HS-5 (cell line): ENCODE measurements at regions not wholly inside any gene's neighbourhood (a gene's known extent, or its start where the extent isn't known, plus 50 kb on each side); places are given as distances from the start of the nearest gene placed in this dataset.
"Not testable (repeated sequence)": the region's sequence is repeated elsewhere in the genome, so short reads cannot be mapped to it uniquely, and the experiment has no call there.

Source experiments
- DNase-seq: peaks from one replicate; pipeline ENCODE4 v3.0.0-alpha.2; 2012; ENCODE audit warnings: low read depth

DNA sequence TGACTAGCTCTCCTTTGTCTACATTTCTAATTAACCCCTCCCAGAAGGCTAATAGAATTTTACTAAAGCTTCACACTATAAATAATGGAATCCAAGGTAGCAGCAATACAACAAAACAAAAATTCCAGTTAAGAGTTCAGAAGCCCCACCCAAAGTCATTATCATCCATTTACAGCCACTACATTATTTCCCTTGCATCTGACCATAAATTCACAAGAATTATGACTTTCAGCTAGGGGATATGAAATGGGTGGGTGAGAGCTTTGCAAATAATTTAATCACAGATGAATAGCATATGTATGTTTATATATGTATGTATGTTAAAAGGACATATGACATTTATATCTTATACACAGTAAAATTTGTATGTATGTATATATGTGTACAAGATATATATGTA, 65.3 kb upstream of the PTGDR start:
- no peak for DNase-seq

DNA sequence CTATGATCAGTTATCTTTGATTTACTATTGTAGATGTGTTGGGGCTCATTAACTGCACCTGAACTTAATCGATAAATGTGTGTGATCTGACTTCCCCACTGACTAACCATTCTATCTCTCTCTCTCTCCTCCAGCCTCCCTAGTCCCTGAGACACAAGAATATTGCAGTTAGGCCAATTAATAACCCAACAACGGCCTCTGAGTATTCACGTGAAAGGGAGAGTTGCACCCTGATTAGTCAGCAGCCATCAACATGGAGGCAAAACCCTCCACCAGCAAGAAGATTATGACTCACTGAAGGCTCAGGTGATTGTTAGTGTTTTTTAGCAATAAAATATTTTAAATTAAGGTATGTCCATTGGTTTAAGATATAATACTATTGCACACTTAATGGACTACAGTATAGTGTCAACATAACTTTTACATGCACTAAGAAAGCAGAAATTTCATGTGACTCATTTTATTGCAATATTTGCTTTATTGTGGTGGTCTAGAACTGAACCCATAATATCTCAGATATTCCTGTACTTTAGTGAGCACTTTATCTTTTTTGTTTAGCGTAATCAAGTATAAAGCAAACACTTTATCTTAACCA, 77.1 kb upstream of the PTGDR start:
- no peak for DNase-seq

DNA sequence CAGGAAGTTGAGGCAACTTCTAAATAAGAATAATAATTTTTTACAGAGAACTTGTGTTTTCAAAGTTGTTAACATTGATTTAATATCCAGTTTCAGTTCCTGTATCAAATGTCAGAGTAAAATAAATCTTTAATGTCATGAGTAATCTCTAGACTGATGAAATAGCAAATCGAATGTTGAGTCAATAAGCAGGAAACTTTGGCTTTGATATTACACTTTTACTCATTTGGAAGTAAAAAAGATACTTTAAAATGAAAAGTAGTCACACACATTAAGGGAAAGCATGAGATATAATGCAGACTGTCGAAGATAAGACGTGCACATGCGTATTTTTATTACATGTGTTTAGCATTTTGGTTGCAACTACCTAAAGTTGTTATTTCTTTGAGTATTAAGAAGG, 78.2 kb upstream of the PTGDR start:
- no peak for DNase-seq

DNA sequence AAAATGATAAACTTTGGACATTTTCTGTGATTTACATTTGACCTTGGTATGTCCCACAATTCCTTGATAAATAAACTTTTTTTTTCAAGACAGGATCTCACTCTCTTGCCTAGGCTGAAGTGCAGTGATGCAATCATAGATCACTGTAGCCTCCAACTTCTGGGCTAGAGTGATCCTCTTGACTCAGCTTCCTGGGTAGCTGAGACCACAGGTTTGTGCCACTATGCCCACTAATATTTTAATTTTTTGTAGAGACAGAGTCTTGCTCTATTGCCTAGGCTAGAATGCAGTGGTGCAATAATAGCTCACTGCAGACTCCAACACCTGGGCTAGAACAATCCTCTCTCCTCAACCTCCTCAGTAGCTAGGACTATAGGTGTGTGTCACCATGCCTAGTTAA, 79.1 kb upstream of the PTGDR start:
- no peak for DNase-seq

DNA sequence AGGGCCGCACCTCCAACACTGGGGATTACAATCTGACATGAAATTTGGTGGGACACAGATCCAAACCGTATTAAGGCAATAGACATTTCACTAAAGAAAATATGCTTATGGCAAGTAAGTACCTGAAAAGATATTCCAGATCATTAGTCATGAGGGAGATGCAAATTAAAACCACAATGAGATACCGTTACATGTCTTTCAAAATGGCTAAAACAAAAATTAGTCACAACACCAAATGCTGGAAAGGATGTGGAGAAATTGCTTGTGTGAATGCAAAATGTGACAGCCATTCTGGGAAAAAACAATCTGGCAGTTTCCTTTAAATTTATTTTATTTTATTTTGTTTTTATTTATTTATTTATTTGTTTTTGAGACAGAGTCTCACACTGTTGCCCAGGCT, 82.3 kb upstream of the PTGDR start:
- DNase-seq = no peak

DNA sequence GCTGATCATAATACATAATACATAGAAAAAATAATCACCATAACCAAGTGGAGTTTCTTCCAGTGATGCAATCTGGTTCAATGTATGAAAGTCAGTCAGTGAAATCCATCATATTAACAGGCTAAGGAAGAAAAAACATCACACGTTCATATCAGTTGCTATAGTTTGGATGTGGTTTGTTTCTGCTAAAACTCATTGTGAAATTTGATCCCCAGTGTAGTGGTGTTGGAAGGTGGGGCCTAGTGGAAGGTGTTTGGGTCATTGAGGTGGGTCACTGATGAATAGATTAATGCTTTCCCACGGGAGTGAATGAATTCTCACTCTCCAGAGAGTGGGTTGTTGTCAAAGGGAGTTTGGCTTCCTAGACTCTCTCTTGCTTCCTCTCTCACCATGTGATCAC, 84.6 kb upstream of the PTGDR start:
- no peak for DNase-seq

DNA sequence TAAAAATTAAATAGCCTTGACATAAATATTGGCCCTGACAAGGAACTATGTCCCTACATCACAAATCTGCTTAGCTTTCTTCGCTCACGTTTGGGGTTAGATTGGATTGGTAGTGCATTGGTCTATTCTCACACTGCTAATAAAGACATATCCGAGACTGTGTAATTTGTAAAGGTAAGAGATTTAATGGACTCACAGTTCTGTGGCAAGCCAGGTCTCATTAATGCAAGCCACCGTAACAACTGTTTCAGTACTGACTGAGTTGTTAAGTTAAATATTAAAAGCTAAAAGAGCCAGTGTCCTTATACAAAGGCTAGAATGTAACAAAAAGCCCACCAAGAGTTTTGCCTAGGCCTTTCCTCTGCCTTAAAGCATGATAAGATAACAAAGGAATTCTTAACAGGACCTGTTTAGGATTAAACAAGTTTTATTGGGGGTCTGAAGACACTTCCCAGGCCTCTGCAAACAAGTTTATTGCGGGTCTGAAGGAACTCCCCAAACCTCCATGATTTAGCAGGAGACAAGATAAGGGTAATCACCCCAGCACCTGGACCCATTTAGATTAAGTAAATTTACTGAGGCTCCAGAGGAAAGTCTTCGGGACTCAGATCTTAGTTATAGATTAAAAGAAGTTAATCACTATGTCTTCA, 88.2 kb upstream of the PTGDR start:
- no peak for DNase-seq

DNA sequence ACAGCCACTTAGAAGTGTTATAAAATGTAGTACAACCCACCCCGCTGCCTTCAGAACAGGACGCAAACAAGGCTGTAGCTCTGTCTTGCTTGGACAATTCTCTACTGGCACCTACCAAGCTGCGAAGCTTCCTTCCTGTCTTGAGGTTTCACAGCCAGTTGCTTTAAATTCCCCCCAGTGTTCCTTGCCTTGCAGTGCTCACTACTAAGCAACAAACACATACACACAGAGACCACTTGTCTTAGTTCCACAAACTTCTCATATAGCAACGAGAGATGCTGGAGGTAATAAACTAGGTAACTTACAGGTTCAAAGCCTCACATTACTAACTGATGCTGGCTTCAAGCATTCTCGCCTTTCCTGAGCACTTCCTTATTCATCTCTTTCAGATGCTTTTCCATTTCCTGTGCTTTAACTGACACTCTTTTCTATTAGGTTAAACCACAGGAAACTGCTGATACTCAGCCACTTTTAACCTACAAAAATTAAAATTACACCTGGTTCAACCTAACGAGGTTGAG, 91.5 kb upstream of the PTGDR start:
- no peak for DNase-seq

DNA sequence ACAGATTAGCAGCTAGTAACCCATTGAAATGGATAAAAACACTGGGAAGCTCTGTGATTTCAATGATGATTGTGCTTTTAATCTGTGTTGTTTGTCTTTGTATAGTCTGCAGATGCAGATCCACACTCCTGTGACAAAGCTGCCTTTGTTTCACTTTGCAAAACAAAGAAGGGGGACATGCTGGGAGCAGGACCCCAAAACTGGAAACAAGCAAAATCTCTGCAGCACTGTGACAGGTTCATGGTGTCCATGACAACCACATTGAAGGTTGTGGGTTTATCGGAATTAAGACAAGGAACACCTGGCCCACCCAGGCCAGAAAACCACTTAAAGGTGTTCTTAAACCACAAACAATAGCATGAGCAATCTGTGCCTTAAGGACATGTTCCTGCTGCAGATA, 95.6 kb upstream of the PTGDR start:
- not testable (repeated sequence) for DNase-seq

DNA sequence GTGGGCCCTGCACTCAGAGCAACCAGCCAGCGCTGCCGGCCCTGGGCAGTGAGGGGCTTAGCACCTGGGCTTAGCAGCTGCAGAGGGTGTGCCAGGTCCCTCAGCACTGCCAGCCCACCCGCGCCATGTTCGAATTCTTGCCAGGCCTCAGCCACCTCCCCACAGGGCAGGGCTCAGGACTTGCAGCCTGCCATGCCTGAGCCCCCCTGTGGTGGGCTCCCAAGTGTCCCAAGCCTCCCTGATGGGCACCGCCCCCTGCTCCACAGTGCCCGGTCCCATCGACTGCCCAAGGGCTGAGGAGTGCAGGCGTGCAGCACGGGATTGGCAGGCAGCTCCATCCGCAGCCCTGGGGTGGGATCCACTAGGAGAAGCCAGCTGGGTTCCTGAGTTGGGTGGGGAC, 98.0 kb upstream of the NID2 start:
- DNase-seq = no peak

DNA sequence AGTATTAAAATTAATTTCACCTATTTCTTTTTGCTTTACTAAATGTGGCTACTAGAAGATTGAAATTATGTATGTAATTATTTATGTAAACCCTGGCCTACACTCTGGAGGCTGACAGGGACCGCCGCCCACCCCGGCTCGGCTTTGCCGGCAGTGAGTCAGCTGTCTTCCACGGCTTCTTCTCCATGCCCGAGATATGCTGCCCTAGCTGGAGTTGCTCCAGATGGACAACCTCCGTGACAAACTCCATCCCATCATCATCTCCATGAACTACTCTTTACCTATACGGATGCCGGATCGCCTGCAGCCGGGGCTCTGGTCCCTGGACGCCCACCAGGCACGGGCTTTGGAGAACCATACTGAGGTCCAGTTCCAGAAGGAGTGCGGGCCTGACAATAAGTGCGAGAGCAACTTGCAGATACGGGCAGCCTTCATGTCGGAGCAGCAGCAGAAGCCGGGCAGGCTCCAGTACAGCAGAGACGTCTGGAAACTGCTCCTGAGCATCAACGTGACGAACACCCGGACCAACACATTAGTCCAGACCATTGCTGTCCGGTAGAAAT, 86.9 kb upstream of the NID2 start:
- no peak for DNase-seq

DNA sequence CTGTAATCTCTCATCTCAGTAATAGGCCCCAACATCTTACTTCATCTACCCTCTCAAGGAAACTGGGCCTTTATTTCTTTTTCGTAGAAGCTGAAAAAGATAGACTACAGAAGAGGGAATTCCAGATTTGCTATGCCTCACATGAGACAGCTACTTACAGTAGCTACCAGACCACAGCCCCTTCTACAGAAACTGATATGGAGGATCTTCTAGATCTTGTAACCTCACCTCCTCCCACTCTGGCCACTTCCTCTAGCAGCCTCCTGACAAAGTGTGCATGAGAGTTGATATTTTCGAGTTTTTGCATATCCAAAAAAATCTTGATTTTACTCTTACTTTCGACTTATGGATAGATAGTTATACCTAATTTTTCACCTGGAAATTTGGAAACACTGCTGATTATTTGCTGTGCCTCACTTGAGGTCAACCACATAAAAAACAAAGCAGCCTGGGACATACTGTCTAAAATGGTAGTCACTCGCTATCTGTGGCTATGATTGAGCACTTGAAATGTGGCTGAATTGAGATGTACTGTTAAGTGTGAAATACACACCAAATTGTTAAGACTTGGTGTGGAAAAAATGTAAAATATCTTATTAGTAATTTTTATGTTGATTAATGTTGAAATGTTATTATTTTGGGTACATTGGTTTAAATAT, 86.3 kb upstream of the NID2 start:
- DNase-seq = no peak

DNA sequence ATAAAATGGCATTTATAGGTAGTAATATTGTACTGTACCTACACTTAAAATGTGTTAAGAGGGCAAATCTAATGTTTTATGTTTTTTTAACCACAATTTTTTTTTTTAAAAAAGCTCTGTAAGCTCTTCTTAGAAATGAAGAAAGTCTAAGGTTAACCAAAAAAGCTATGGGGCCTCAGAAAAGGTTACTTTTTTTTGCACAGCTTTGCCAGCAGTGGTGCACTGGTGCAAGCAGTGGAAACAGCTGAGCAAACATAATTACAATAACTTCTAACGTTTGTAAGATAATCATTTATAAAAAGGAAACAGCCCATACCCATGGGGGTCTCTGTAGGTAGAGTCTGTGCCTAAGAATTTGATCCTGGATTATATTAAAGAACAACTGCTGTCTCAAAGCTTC, 85.1 kb upstream of the NID2 start:
- DNase-seq = no peak

DNA sequence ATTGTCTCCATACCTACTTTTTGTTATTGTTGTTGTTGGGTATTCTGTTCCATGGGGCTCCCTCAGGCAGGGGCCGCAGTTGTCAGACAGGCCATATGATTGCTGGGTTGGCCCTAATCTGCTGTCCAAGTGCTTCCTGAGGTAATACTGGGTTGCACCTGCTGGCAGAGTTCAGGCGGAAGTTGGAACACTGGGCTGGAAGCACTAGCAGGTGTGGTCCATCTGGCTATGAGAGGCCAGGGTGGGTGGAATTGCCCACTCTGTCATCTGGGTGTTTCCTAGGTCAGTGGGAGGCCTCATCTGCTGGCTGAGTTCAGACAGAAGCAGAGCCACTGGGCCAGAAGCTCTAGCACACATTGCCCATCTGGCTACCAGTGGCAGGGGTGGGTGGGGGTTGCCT, 81.3 kb upstream of the NID2 start:
- no peak for DNase-seq

DNA sequence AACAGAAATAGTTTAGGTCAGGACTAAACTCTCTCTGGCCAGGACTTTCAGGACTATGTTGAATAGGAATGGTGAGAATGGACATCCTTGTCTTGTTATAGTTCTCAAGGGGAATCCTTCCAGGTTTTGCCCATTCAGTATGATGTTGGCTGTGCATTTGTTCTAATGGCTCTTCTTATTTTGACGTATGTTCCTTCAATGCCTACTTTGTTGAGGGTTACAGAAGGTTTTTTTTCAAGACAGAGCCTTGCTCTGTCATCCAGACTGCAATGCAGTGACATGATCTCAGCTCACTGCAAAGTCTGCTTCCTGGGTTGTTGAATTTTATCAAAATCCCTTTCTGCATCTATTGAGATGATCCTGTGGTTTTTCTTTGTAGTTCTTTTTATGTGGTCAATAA, 79.5 kb upstream of the NID2 start:
- DNase-seq = no peak

DNA sequence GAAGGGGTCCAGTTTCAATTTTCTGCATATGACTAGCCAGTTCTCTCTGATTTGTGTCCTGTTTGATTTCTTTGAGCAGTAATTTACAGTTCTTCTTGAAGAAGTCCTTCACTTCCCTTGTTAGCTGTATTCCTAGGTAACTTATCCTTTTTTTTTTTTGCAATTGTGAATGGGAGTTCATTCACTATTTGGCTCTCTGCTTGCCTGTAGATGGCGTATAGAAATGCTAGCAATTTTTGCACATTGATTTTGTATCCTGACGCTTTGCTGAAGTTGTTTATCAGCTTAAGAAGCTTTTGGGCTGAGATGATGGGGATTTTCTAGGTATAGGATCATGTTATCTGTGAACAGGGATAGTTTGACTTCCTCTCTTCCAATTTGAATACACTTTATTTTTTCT, 77.6 kb upstream of the NID2 start:
- DNase-seq = no peak

DNA sequence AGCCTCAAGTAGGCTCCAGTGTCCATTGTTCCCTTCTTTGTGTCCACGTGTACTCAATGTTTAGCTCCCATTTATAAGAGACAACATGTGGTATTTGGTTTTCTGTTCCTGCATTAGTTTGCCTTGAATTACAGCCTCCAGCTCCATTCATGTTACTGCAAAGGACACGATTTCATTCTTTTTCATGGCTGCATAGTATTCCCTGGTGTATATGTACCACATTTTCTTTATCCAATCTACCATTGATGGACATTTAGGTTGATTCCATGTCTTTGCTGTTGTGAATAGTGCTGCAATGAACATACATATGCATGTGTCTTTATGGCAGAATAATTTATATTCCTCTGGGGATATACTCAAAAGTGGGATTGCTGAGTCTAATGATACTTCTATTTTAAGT, 75.2 kb upstream of the NID2 start:
- not testable (repeated sequence) for DNase-seq

DNA sequence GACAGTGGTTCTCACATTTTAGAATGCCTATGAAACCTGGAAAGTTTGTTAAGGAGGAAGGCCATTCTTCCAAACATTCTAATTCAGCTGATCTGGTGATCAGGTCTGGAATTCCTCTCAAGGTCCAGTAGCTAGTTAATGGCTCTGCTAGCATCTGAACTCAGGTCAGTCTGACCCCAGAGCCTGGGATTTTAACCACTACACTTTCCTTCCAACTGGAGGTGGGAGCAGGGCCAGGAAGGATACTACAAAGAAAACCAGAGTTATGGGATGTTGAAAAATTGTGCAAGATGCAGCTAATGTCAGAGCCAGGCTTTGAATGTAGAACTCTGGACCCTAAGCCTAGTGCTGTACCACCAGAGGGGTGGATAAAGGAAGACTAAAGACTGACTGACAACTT, 73.6 kb upstream of the NID2 start:
- DNase-seq = no peak

DNA sequence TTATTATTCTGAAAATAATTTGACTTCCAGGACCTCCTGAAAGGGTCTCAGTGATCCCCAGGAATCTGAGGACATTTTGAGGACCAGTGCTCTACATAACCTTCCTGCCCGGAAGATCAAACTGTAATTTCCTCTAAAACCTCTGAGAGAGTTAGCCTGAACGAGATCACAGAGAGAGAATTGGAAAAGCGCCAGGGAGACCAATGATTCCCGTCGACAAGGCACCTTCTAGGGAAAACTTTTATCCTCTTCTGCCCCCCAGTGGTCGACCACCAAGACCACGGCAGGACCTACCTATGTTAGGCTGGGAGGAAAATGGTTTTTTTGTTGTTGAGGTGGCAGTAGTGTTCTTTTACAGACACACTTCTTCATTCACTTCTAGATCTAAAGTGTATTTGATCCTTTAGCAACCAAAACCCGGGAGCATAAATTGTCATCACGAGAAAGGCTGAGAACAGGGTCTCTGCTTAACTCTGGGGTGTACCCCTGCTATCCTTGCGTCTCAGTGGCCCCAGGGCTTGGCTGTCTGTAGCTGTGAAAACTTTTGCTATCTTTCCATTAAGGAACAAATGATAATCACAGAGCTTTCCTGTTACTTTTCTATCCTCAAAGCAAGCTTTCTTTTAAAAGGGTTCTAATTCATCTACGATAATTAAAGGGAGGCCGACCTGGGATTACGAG, 62.9 kb upstream of the NID2 start:
- DNase-seq = peak; percentile 73

DNA sequence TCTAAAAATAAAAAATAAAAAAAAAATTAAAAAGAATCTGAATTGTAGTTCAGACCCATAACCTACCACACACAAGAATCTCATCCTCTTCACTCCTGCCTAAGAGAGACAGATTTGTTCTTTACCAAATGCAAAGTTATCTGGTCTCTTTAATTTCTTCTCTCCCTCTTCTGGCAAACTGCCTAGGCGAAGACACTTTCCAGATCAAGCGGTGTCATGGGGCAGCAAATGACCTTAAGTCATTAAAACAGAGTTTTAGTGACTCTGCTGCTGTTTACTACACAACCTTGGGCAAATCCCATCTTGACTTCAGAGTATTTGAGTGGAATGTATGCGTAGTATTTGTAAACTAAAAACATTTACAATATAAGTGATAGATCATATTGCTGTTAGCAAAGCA, 60.9 kb upstream of the NID2 start:
- DNase-seq = no peak

DNA sequence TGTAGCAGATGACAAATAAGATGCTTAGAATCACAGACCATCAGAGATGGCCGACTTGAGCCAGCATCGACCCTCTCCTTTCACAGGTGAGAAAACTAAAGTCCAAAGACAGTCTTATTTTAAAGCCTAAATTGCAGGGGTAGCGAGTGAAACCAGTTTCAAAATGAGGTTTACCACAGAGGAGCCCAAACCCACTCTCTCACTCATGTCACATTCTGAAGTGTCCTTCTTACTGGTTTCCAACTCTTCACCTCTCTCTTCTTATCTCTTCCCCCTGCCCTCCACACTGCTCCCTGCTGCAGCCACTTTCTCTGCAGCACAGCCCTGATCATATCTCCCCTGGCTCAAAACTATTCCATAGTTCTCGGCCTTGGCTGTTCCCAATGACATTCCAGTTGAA, 57.0 kb upstream of the NID2 start:
- DNase-seq = no peak

DNA sequence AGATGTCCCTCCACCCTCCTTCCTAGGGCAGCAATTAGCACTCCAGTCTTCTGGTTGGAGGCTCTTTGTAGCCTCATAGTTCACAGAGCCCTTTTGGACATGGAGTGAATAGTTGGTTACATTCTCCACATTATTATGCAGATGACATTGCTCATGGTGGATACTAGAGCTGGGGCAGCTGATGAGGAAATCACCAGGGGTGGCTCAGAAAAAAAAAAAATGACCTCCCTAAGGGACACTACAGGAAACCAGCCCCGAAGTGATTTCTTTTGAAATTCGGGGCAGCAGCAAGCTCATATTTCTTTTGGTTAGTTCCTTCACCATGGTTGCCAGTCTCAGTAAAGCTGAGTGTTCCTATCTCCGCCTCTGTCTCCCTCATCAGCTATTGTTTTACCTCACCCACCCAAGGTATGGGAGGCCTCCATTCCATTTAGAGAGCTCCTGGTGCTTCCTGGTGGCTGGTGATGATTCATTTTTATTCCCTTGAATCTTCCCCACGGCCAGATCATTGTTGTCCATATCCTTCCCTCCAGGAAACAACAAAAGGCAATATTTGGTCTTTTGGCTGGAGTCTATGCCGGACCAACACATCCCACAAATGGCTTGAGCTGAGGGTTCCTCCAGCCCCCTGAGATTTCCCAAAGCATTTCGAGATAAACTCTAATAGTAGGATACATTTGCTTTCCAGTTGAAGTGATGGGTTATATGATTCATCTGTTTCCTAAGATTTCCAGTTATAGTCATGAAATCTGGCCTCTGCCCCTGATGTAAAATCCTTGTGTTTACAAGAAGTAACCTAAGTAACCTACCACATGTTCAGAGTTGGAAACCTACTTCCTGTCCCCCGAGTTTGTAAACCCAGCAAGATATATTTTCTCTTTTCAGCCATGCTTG, 56.2 kb upstream of the NID2 start:
- DNase-seq = peak; percentile 77
